ENCODE measurements at regions not wholly inside any gene's neighbourhood (a gene's known extent, or its start where the extent isn't known, plus 50 kb on each side); places are given as distances from the start of the nearest gene placed in this dataset.

- ATAC-seq (no peak), DNase-seq (ENCODE audit: low spot score) (no peak)
- Mint-ChIP-seq H3K4me1 (0 out of 2 replicates have a peak, but pooled peaks cover 3% of the 10 kb centered on the region), H3K9me3 (peaks cover 7% of the 10 kb centered on the region; the same call in 1 of the 2 replicates), H3K27me3 (ENCODE audit: low read depth) (no peaks in the 10 kb centered on the region), H3K36me3 (no peaks in the 10 kb centered on the region), H3K4me3 (no peak overlapping the region), H3K27ac (no peak overlapping the region)
- ChIA-PET CTCF (no interaction called here), POLR2A (no interaction called here)
- no peak for TF ChIP-seq ZNF512 (CRISPR knock-in tag; IDR thresholded peaks at IDR 0.05; ENCODE audit: borderline replicate concordance)
Observed at GRCh38 chr7:54349229-54349628, 192.9 kb upstream of the VSTM2A start.

- Mint-ChIP-seq H3K36me3 (no peaks in the 10 kb centered on the region), H3K4me3 (no peak overlapping the region), H3K27me3 (ENCODE audit: low read depth) (no peaks in the 10 kb centered on the region), H3K9me3 (peaks cover 3% of the 10 kb centered on the region; the same call in 1 of the 2 replicates), H3K4me1 (0 out of 2 replicates have a peak, but pooled peaks cover 3% of the 10 kb centered on the region), H3K27ac (no peak overlapping the region)
- POLR2A ChIA-PET = no interaction called here
- TF ChIP-seq GTF2I (CRISPR knock-in tag; conservative IDR thresholded peaks at IDR 0.05) (no peak), IRF2 (CRISPR knock-in tag; IDR thresholded peaks at IDR 0.05; ENCODE audit: borderline replicate concordance, low read depth) (no peak), ZBTB43 (CRISPR knock-in tag; IDR thresholded peaks at IDR 0.05) (no peak), ATF6 (CRISPR knock-in tag; IDR thresholded peaks at IDR 0.05) (no peak), FOXJ3 (CRISPR knock-in tag; IDR thresholded peaks at IDR 0.05; ENCODE audit: borderline replicate concordance) (no peak), E2F5 (CRISPR knock-in tag; IDR thresholded peaks at IDR 0.05) (no peak), ETV6 (CRISPR knock-in tag; IDR thresholded peaks at IDR 0.05) (no peak), OVOL2 (CRISPR knock-in tag; IDR thresholded peaks at IDR 0.05; ENCODE audit: borderline replicate concordance) (no peak), ATF2 (CRISPR knock-in tag; IDR thresholded peaks at IDR 0.05; ENCODE audit: borderline replicate concordance, low read depth) (no peak), USF2 (CRISPR knock-in tag; IDR thresholded peaks at IDR 0.05) (no peak), CREM (CRISPR knock-in tag; IDR thresholded peaks at IDR 0.05) (no peak), IRF1 (CRISPR knock-in tag; IDR thresholded peaks at IDR 0.05) (no peak), HMGA2 (CRISPR knock-in tag; IDR thresholded peaks at IDR 0.05) (no peak), ZSCAN18 (CRISPR knock-in tag; IDR thresholded peaks at IDR 0.05) (no peak), SP1 (CRISPR knock-in tag; conservative IDR thresholded peaks at IDR 0.05) (no peak), ZNF396 (CRISPR knock-in tag; IDR thresholded peaks at IDR 0.05; ENCODE audit: borderline replicate concordance) (no peak)
- DNase-seq (ENCODE audit: low spot score) (no peak), ATAC-seq (no peak)
- CTCF ChIA-PET = no interaction called here
Observed at GRCh38 chr7:54354436-54354835, 187.7 kb upstream of the VSTM2A start.

Data from WTC11 (cell line).